ENCODE measurements at regions not wholly inside any gene's neighbourhood (a gene's known extent, or its start where the extent isn't known, plus 50 kb on each side); places are given as distances from the start of the nearest gene placed in this dataset.
A peak's percentile ranks its signal among the peaks of the same experiment; 100 is the strongest.

GRCh38 chrX:114075073-114075673 is 508.7 kb upstream of the HTR2C start:
- intact Hi-C loops (cut with DNase I; ENCODE audit: low total_unique reads) = no loop called here
- 47 to 73% (median 67%) methylated on average over 4 of the region's 4 CpGs for WGBS, 5 donors
- Histone ChIP-seq H3K27me3 (replicated peaks in 1 of 7) (no peaks in the 10 kb centered on the region), H3K4me1 (no peaks in the 10 kb centered on the region), H3K27ac (no peak overlapping the region), H3K4me3 (no peak overlapping the region), H3K9me3 (no peaks in the 10 kb centered on the region), H3K36me3 (no peaks in the 10 kb centered on the region)
- DNase-seq = no peak
- TF ChIP-seq CTCF (IDR thresholded peaks at IDR 0.05 in 8 of 11, conservative IDR thresholded peaks at IDR 0.05 in 3 of 11) (peak in 4 of 11 experiments; percentile 10 to 39 (median 24)), POLR2AphosphoS5 (IDR thresholded peaks at IDR 0.05) (no peak)

GRCh38 chrX:114073926-114074325 is 510.0 kb upstream of the HTR2C start:
- no peaks in the 10 kb centered on the region for H3K9me3 ChIP-seq
- H3K36me3 ChIP-seq = no peaks in the 10 kb centered on the region
- WGBS, 5 donors = 11 to 26% (median 23%) methylated on average over 3 of the region's 3 CpGs
- no peak overlapping the region for H3K27ac ChIP-seq
- intact Hi-C loops (cut with DNase I; ENCODE audit: low total_unique reads) = no loop called here
- no peaks in the 10 kb centered on the region for H3K27me3 ChIP-seq (replicated peaks in 1 of 7)
- no peak overlapping the region for H3K4me3 ChIP-seq
- DNase-seq = no peak
- H3K4me1 ChIP-seq = no peaks in the 10 kb centered on the region
- TF ChIP-seq POLR2A (IDR thresholded peaks at IDR 0.05) (no peak), CTCF (IDR thresholded peaks at IDR 0.05 in 8 of 11, conservative IDR thresholded peaks at IDR 0.05 in 3 of 11) (no peak), POLR2AphosphoS5 (IDR thresholded peaks at IDR 0.05) (no peak)

- no peak for DNase-seq
- H3K4me3 ChIP-seq = no peak overlapping the region
- H3K27me3 ChIP-seq (replicated peaks in 1 of 7) = no peaks in the 10 kb centered on the region
- H3K9me3 ChIP-seq = no peaks in the 10 kb centered on the region
- TF ChIP-seq CTCF (IDR thresholded peaks at IDR 0.05 in 8 of 11, conservative IDR thresholded peaks at IDR 0.05 in 3 of 11) (no peak), POLR2AphosphoS5 (IDR thresholded peaks at IDR 0.05) (no peak), POLR2A (IDR thresholded peaks at IDR 0.05) (no peak)
- 69 to 94% (median 81%) methylated on average over 5 of the region's 5 CpGs for WGBS, 5 donors
- H3K36me3 ChIP-seq = no peaks in the 10 kb centered on the region
- H3K27ac ChIP-seq = no peak overlapping the region
- no peaks in the 10 kb centered on the region for H3K4me1 ChIP-seq
- intact Hi-C loops (cut with DNase I; ENCODE audit: low total_unique reads) = no loop called here
Observed at GRCh38 chrX:114071412-114071811, 512.5 kb upstream of the HTR2C start.

GRCh38 chrX:114065577-114066223 is 518.2 kb upstream of the HTR2C start:
- no peak for DNase-seq
- Histone ChIP-seq H3K27me3 (replicated peaks in 1 of 7) (no peaks in the 10 kb centered on the region), H3K4me1 (no peaks in the 10 kb centered on the region), H3K36me3 (no peaks in the 10 kb centered on the region), H3K9me3 (no peaks in the 10 kb centered on the region), H3K4me3 (no peak overlapping the region), H3K27ac (no peak overlapping the region)
- 44 to 73% (median 54%) methylated on average over 4 of the region's 4 CpGs for WGBS, 5 donors
- intact Hi-C loops (cut with DNase I; ENCODE audit: low total_unique reads) = no loop called here
- no peak for TF ChIP-seq POLR2AphosphoS5 (IDR thresholded peaks at IDR 0.05)
- TF ChIP-seq CTCF (IDR thresholded peaks at IDR 0.05 in 8 of 11, conservative IDR thresholded peaks at IDR 0.05 in 3 of 11) = no peak
- no peak for TF ChIP-seq POLR2A (IDR thresholded peaks at IDR 0.05)
